Fibroblast of lung (primary cell): ENCODE measurements at regions not wholly inside any gene's neighbourhood (a gene's known extent, or its start where the extent isn't known, plus 50 kb on each side); places are given as distances from the start of the nearest gene placed in this dataset.

ENCODE experiments used
- DNase-seq, 2 donors: peaks; one replicate each; pipeline versions ENCODE4 v3.0.0 to v3.0.0-alpha.2; 2010; ENCODE audit warnings: low read depth in 2 of 2
- H2AFZ ChIP-seq: 2 replicates; pipeline ENCODE4 v1.5.1; 2012; ENCODE audit warnings: low read length, control low read depth, inconsistent platforms
- H3K27ac ChIP-seq: 2 replicates; pipeline ENCODE4 v1.5.1; 2011; ENCODE audit warnings: low read length, control low read depth; ENCODE audit not compliant: insufficient read depth
- H3K27me3 ChIP-seq: 2 replicates; pipeline ENCODE4 v1.5.1; 2011; ENCODE audit warnings: mild to moderate bottlenecking, low read length; ENCODE audit not compliant: control insufficient read depth, insufficient read depth
- H3K36me3 ChIP-seq: 2 replicates; pipeline ENCODE4 v1.5.1; 2011; ENCODE audit warnings: low read length; ENCODE audit not compliant: control insufficient read depth, insufficient read depth
- H3K4me1 ChIP-seq: 2 replicates; pipeline ENCODE4 v1.5.1; 2011; ENCODE audit warnings: low read length; ENCODE audit not compliant: control insufficient read depth, insufficient read depth; ENCODE audit errors: extremely low read depth
- H3K4me2 ChIP-seq: 2 replicates; pipeline ENCODE4 v1.5.1; 2011; ENCODE audit warnings: low read length, control low read depth; ENCODE audit not compliant: insufficient read depth; ENCODE audit errors: extremely low read depth
- H3K4me3 ChIP-seq, 4 experiments: fragments of 200-600 bp in 1 of 4; sonication (generic) in 1 of 4; replicated peaks in 1 of 4; 2 replicates each; pipeline ENCODE4 v1.5.1; 2011 to 2016; ENCODE audit warnings: low read length in 4 of 4, low read depth in 3 of 4, mild to moderate bottlenecking in 3 of 4, control low read depth in 2 of 4, inconsistent platforms in 1 of 4, mixed read lengths in 1 of 4; ENCODE audit not compliant: insufficient read depth in 1 of 4; ENCODE audit errors: control extremely low read depth in 1 of 4
- H3K79me2 ChIP-seq: 2 replicates; pipeline ENCODE4 v1.5.1; 2012; ENCODE audit warnings: mild to moderate bottlenecking, low read length, inconsistent platforms; ENCODE audit not compliant: control insufficient read depth, insufficient read depth
- H3K9ac ChIP-seq: 2 replicates; pipeline ENCODE4 v1.5.1; 2011; ENCODE audit warnings: mild to moderate bottlenecking, low read length, control low read depth; ENCODE audit not compliant: insufficient read depth
- H3K9me3 ChIP-seq: 2 replicates; pipeline ENCODE4 v1.5.1; 2012; ENCODE audit warnings: low read depth, low read length; ENCODE audit not compliant: control insufficient read depth, insufficient read depth
- H4K20me1 ChIP-seq: 2 replicates; pipeline ENCODE4 v1.5.1; 2011; ENCODE audit warnings: low read length; ENCODE audit not compliant: control insufficient read depth, insufficient read depth; ENCODE audit errors: extremely low read depth
- CTCF ChIP-seq, 2 donors: IDR thresholded peaks in 1 of 2; conservative IDR thresholded peaks in 1 of 2; 1 replicate in 1 of 2; 2 replicates in 1 of 2; pipeline ENCODE4 v1.5.1; 2011 to 2012; ENCODE audit warnings: low read length in 2 of 2, control low read depth in 1 of 2, inconsistent platforms in 1 of 2, low read depth in 1 of 2, mild to moderate bottlenecking in 1 of 2
- EZH2 ChIP-seq: IDR thresholded peaks from 2 replicates; pipeline ENCODE4 v1.5.1; 2012; ENCODE audit warnings: low read length, control low read depth, mild to moderate bottlenecking; ENCODE audit errors: missing control alignments

DNA sequence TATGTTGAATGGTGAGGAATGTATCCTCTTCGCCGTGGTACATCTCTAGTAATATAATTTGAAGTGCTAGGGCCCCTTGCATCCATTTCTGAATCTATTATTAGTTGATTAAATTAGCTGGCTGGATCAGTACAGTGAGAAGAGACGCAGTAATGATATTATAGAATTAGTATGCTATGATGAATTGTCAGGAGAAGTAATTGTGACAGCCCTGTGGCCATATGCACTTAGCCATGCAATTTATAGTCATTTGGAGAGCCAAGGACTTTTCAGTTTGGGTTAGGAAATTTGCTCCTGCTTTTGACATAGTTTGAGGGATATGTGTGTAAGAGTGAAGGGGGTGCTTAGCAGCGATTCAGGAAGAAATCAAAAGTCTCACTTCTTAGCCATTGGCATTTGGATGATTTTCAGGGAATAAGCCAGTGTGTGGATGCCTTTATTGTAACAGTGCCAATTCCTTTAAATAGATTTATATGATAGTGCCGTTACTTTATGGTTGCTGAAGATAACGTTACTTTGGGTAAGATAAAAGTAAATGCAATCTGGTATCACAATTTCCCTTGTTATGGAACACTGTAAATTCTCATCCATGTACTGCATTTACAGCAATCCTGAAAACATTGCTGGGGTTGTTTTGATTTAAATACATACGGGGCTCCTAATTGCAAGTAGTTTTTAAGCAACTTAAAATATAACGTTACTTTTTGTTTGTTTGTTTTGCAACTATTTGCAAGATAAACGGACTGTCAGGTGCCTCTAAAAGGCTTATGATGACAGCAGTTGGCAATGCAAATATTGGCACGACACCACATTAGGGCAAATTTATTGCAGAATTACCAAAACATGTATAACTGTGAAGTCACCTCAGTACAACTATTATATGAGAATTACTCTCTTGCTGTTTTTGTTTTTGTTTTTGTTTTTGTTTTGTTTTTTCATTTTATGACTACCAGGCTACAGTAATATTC is 875.4 kb upstream of the WWC1 start:
- no peaks in the 10 kb centered on the region for H3K4me1 ChIP-seq
- no peak overlapping the region for H3K4me3 ChIP-seq
- no peaks in the 10 kb centered on the region for H3K36me3 ChIP-seq

DNA sequence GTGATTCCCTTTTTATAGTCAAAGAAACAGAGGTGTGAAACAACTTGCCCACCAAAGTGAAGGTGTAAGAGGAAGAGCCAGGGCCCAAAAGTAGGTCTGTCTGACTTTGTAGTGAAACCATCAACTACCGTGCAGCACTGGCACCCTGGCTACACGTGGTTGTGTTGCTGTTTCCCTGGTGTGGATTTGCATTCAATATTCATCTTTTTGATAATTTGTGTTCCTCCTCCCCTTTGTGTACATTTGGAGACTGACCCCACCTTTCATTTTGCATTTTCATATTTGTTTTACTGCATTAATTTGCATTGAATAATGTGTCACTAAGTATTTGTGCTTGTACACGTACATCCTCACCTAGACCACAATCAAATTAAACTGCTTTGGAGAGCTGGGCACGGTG is 873.8 kb upstream of the WWC1 start:
- Histone ChIP-seq H4K20me1 (no peaks in the 10 kb centered on the region), H3K79me2 (no peaks in the 10 kb centered on the region), H2AFZ (no peak overlapping the region), H3K27me3 (no peaks in the 10 kb centered on the region), H3K9me3 (no peaks in the 10 kb centered on the region), H3K36me3 (no peaks in the 10 kb centered on the region), H3K9ac (no peak overlapping the region), H3K4me3 (no peak overlapping the region), H3K27ac (no peak overlapping the region), H3K4me2 (no peak overlapping the region), H3K4me1 (no peaks in the 10 kb centered on the region)
- TF ChIP-seq EZH2 (no peak), CTCF (conservative IDR thresholded peaks at IDR 0.05 in 1 of 2, IDR thresholded peaks at IDR 0.05 in 1 of 2; ENCODE audit: low read depth in 1 of 2, low read length in 2 of 2) (no peak)
- no peak for DNase-seq

More for the DNA sequence above, 875.4 kb upstream of the WWC1 start:
- Histone ChIP-seq H4K20me1 (no peaks in the 10 kb centered on the region), H3K79me2 (no peaks in the 10 kb centered on the region), H3K9ac (no peak overlapping the region), H3K27me3 (no peaks in the 10 kb centered on the region), H2AFZ (no peak overlapping the region), H3K4me2 (no peak overlapping the region), H3K27ac (no peak overlapping the region), H3K9me3 (no peaks in the 10 kb centered on the region)
- DNase-seq: no peak
- TF ChIP-seq CTCF (conservative IDR thresholded peaks at IDR 0.05 in 1 of 2, IDR thresholded peaks at IDR 0.05 in 1 of 2; ENCODE audit: low read depth in 1 of 2, low read length in 2 of 2): no peak
- no peak for TF ChIP-seq EZH2

- Histone ChIP-seq H4K20me1 (no peaks in the 10 kb centered on the region), H3K27me3 (no peaks in the 10 kb centered on the region), H3K4me2 (no peak overlapping the region), H3K4me3 (no peak overlapping the region), H3K27ac (no peak overlapping the region), H3K4me1 (no peaks in the 10 kb centered on the region), H3K9ac (no peak overlapping the region), H3K9me3 (no peaks in the 10 kb centered on the region), H2AFZ (no peak overlapping the region), H3K79me2 (no peaks in the 10 kb centered on the region), H3K36me3 (no peaks in the 10 kb centered on the region)
- no peak for DNase-seq
- TF ChIP-seq EZH2 (no peak), CTCF (conservative IDR thresholded peaks at IDR 0.05 in 1 of 2, IDR thresholded peaks at IDR 0.05 in 1 of 2; ENCODE audit: low read depth in 1 of 2, low read length in 2 of 2) (no peak)
Observed at GRCh38 chr5:167425161-167425560, 866.3 kb upstream of the WWC1 start.
